OCI-LY7 (cell line): ENCODE measurements at regions not wholly inside any gene's neighbourhood (a gene's known extent, or its start where the extent isn't known, plus 50 kb on each side); places are given as distances from the start of the nearest gene placed in this dataset.

Experiments used
- BruUV-seq: library from RNA; stranded (reverse); fragments of 400-500 nt; replicated peaks from 2 replicates; lab custom pipeline; 2021; lab: Mats Ljungman, UMichigan
- CTCF ChIA-PET: fragments of 300-600 bp; sonication (Branson Sonifier 250); formaldehyde crosslinking; loops from one replicate; lab custom pipeline; 2022; ENCODE audit warnings: antibody characterized with exemption; ENCODE audit not compliant: unreplicated experiment; lab: Charles Lee
- POLR2A ChIA-PET: fragments of 300-600 bp; sonication (Branson Sonifier 250); formaldehyde crosslinking; loops from one replicate; lab custom pipeline; 2022; ENCODE audit warnings: antibody characterized with exemption; lab: Charles Lee
- DNase-seq: peaks from one replicate; pipeline ENCODE4 v3.0.0-alpha.2; 2015; ENCODE audit warnings: low spot score
- H2AFZ ChIP-seq: fragments of 200-600 bp; sonication (generic), shearing (Covaris generic); 2 replicates; pipeline ENCODE4 v1.6.1; 2014; ENCODE audit warnings: mild to moderate bottlenecking, antibody characterized with exemption, low read length, moderate library complexity
- H3K27ac ChIP-seq: fragments of 200-600 bp; sonication (generic); 2 replicates; pipeline ENCODE4 v1.5.1; 2014; ENCODE audit warnings: mixed run types, low read depth, mild to moderate bottlenecking, moderate library complexity, low read length, inconsistent platforms; ENCODE audit not compliant: poor library complexity, severe bottlenecking
- H3K36me3 ChIP-seq: fragments of 200-600 bp; sonication (generic); 2 replicates; pipeline ENCODE4 v1.6.1; 2014; ENCODE audit warnings: mild to moderate bottlenecking, antibody characterized with exemption, low read length, moderate library complexity, mixed read lengths; ENCODE audit not compliant: insufficient read depth
- H3K4me1 ChIP-seq: fragments of 200-600 bp; sonication (generic); 2 replicates; pipeline ENCODE4 v1.5.1; 2014; ENCODE audit warnings: mild to moderate bottlenecking, low read length; ENCODE audit not compliant: insufficient read depth, poor library complexity, severe bottlenecking
- H3K4me2 ChIP-seq: fragments of 200-600 bp; sonication (generic); 2 replicates; pipeline ENCODE4 v1.6.1; 2014; ENCODE audit warnings: mild to moderate bottlenecking, low read length
- H3K4me3 ChIP-seq: fragments of 200-600 bp; sonication (generic); 2 replicates; pipeline ENCODE4 v1.5.1; 2014; ENCODE audit warnings: mild to moderate bottlenecking, low read depth, low read length; ENCODE audit not compliant: poor library complexity, severe bottlenecking
- H3K79me2 ChIP-seq: fragments of 200-600 bp; sonication (generic); 2 replicates; pipeline ENCODE4 v1.6.1; 2016; ENCODE audit warnings: low read depth, mild to moderate bottlenecking, low read length, moderate library complexity, mixed read lengths; ENCODE audit not compliant: insufficient read depth
- H3K9me2 ChIP-seq: fragments of 200-600 bp; sonication (generic); 2 replicates; pipeline ENCODE4 v1.6.1; 2016; ENCODE audit warnings: mild to moderate bottlenecking, low read length, mixed read lengths; ENCODE audit not compliant: insufficient read depth
- H3K9me3 ChIP-seq: fragments of 200-600 bp; sonication (generic); 2 replicates; pipeline ENCODE4 v1.6.1; 2014; ENCODE audit warnings: mild to moderate bottlenecking, mixed run types, low read length, mixed read lengths
- H4K20me1 ChIP-seq: fragments of 200-600 bp; sonication (generic); 2 replicates; pipeline ENCODE4 v1.6.1; 2014; ENCODE audit warnings: mild to moderate bottlenecking, antibody characterized with exemption, low read length, moderate library complexity, mixed read lengths; ENCODE audit not compliant: insufficient read depth
- CTCF ChIP-seq: fragments of 200-600 bp; sonication (generic); conservative IDR thresholded peaks from 2 replicates; pipeline ENCODE4 v1.5.1; 2014; ENCODE audit warnings: mild to moderate bottlenecking, antibody characterized with exemption, low read length, moderate library complexity, mixed read lengths
- EZH2phosphoT487 ChIP-seq: fragments of 200-600 bp; sonication (generic); IDR thresholded peaks from 2 replicates; pipeline ENCODE4 v1.6.1; 2018; ENCODE audit warnings: low read depth, borderline replicate concordance, mild to moderate bottlenecking, mixed run types, antibody characterized with exemption, low read length, moderate library complexity, mixed read lengths
- intact Hi-C: fragments of 100-400 bp; cut with micrococcal nuclease; formaldehyde crosslinking; loops from one replicate; pipeline ENCODE4 v1.10.0; 2022; ENCODE audit not compliant: unreplicated experiment

DNA sequence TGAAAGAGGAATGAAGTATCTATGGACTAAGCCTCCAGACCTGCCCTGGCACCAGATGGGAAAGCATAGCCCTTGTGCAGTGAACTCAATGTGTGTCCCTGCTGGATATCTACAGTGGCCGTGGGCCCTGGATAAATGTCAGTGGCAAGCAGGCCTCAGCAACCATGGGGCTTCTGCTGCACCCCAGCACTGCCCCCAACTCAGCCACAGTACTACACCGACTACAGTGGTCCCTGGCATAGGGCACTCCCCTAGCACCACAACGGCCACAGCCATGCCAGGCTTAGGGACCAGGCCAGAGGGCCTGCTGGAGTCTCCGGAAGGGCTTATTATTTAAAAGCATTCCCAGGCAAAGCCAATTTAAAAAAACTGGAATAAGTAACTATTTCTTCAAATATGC is 459.1 kb downstream of the SH2D1A start:
- no peaks in the 10 kb centered on the region for H3K9me3 ChIP-seq
- intact Hi-C loops: no loop called here
- DNase-seq: no peak
- no peak overlapping the region for H3K4me3 ChIP-seq
- no peaks in the 10 kb centered on the region for H3K36me3 ChIP-seq
- no peak for TF ChIP-seq CTCF
- TF ChIP-seq EZH2phosphoT487: no peak
- ChIA-PET POLR2A (no interaction called here), CTCF (no interaction called here)
- no peaks in the 10 kb centered on the region for H3K4me1 ChIP-seq
- H4K20me1 ChIP-seq: no peaks in the 10 kb centered on the region
- no TSS peak for BruUV-seq
- H3K9me2 ChIP-seq: no peaks in the 10 kb centered on the region
- H3K4me2 ChIP-seq: no peak overlapping the region
- H3K27ac ChIP-seq: no peak overlapping the region
- H3K79me2 ChIP-seq: no peaks in the 10 kb centered on the region
- H2AFZ ChIP-seq: no peak overlapping the region

DNA sequence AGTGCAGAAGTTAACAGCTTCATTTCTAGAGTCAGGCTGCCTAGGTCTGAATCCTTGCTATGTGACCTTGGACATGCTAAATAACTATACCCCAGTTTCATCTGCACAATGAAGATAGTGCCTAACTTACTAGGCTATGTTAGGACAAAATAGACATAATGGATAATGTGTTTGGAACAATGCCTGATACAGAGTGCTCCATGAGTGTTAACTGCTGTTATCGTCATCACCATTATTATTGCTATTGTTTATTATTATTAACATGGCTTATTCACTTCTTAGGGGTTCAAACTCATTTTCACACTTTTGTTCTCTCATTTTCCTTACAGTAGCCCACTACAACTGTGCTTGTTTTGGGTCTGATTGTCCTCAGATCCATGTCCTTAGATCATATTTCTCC is 467.7 kb downstream of the SH2D1A start:
- POLR2A ChIA-PET: interaction anchor here (0.6 kb wide), 1 partner anchor 15 kb away, joined by 3 read pairs; no protein-coding TSS in a partner anchor
- no peak for DNase-seq

DNA sequence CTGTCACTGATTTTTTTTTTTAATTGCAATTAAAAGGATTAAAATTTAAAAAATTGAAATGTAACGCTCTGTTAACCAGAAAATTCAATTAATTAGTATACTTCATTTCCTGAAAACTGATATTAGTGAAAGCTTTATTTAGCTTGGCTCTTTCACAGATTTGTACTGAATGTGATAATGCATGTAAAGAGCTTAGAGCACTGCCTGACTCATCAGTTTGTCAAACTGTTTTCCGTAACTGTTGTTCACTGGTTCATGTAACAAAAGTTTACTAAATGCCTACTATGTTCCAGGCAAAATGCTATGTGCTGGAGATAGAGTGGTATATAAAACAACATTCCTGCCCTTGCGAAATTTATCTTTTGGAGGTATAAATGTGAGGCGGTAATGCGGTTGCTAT is 471.7 kb downstream of the SH2D1A start:
- CTCF ChIA-PET: no interaction called here
- no peaks in the 10 kb centered on the region for H3K9me2 ChIP-seq

More for the DNA sequence above, 467.7 kb downstream of the SH2D1A start:
- no peaks in the 10 kb centered on the region for H3K36me3 ChIP-seq
- intact Hi-C loops: no loop called here
- H3K4me2 ChIP-seq: no peak overlapping the region
- no peaks in the 10 kb centered on the region for H3K4me1 ChIP-seq
- no peak overlapping the region for H3K27ac ChIP-seq
- BruUV-seq: no TSS peak
- no peaks in the 10 kb centered on the region for H3K9me2 ChIP-seq
- H2AFZ ChIP-seq: no peak overlapping the region
- no peaks in the 10 kb centered on the region for H3K9me3 ChIP-seq
- H3K79me2 ChIP-seq: no peaks in the 10 kb centered on the region
- no peak for TF ChIP-seq CTCF
- no peak for TF ChIP-seq EZH2phosphoT487
- no peak overlapping the region for H3K4me3 ChIP-seq
- CTCF ChIA-PET: no interaction called here
- H4K20me1 ChIP-seq: no peaks in the 10 kb centered on the region

More for the DNA sequence above, 471.7 kb downstream of the SH2D1A start:
- Histone ChIP-seq H3K79me2 (no peaks in the 10 kb centered on the region), H3K4me3 (no peak overlapping the region), H2AFZ (no peak overlapping the region), H3K4me2 (no peak overlapping the region), H3K27ac (no peak overlapping the region), H3K36me3 (no peaks in the 10 kb centered on the region), H3K4me1 (no peaks in the 10 kb centered on the region), H3K9me3 (no peaks in the 10 kb centered on the region), H4K20me1 (no peaks in the 10 kb centered on the region)
- DNase-seq: no peak
- no peak for TF ChIP-seq EZH2phosphoT487
- TF ChIP-seq CTCF: no peak
- no TSS peak for BruUV-seq
- intact Hi-C loops: no loop called here
- POLR2A ChIA-PET: no interaction called here
